Neural progenitor cell (in vitro differentiated cells): ENCODE measurements at regions not wholly inside any gene's neighbourhood (a gene's known extent, or its start where the extent isn't known, plus 50 kb on each side); places are given as distances from the start of the nearest gene placed in this dataset.

Source experiments
- DNase-seq: peaks from one replicate; pipeline ENCODE4 v3.0.0-alpha.2; 2016; ENCODE audit warnings: low spot score
- H2AFZ ChIP-seq: fragments of 200-600 bp; sonication (generic); replicated peaks from 2 replicates; pipeline ENCODE4 v1.6.1; 2016; ENCODE audit warnings: antibody characterized with exemption
- H3F3A ChIP-seq: fragments of 200-600 bp; sonication (generic); 2 replicates; pipeline ENCODE4 v1.6.1; 2016; ENCODE audit warnings: antibody characterized with exemption, low read depth
- H3K27ac ChIP-seq: fragments of 200-600 bp; sonication (generic); 2 replicates; pipeline ENCODE4 v1.5.1; 2016; ENCODE audit warnings: mild to moderate bottlenecking
- H3K27me3 ChIP-seq: fragments of 200-600 bp; sonication (generic); 2 replicates; pipeline ENCODE4 v1.6.1; 2016; ENCODE audit warnings: mild to moderate bottlenecking, moderate library complexity
- H3K36me3 ChIP-seq: fragments of 200-600 bp; sonication (generic); 2 replicates; pipeline ENCODE4 v1.5.1; 2016
- H3K4me1 ChIP-seq: fragments of 200-600 bp; sonication (generic); 2 replicates; pipeline ENCODE4 v1.6.1; 2016; ENCODE audit warnings: mixed run types
- H3K4me2 ChIP-seq: fragments of 200-600 bp; sonication (generic); 2 replicates; pipeline ENCODE4 v1.6.1; 2016
- H3K4me3 ChIP-seq: fragments of 200-600 bp; sonication (generic); 2 replicates; pipeline ENCODE4 v1.5.1; 2016
- H3K79me2 ChIP-seq: fragments of 200-600 bp; sonication (generic); 2 replicates; pipeline ENCODE4 v1.6.1; 2016; ENCODE audit warnings: low read depth
- H3K9ac ChIP-seq: fragments of 200-600 bp; sonication (generic); 2 replicates; pipeline ENCODE4 v1.6.1; 2016
- H3K9me3 ChIP-seq: fragments of 200-600 bp; sonication (generic); 2 replicates; pipeline ENCODE4 v1.5.1; 2016; ENCODE audit warnings: low read depth
- H4K20me1 ChIP-seq: fragments of 200-600 bp; sonication (generic); 2 replicates; pipeline ENCODE4 v1.6.1; 2016; ENCODE audit warnings: low read depth
- H3K27ac Mint-ChIP-seq: 3 replicates; pipeline ENCODE4 v1.8.0; 2021; ENCODE audit warnings: mixed read lengths
- H3K27me3 Mint-ChIP-seq: 2 replicates; pipeline ENCODE4 v1.8.0; 2022; ENCODE audit warnings: low read depth, mild to moderate bottlenecking, inconsistent platforms, moderate library complexity, mixed read lengths; ENCODE audit not compliant: insufficient read depth
- H3K36me3 Mint-ChIP-seq: 3 replicates; pipeline ENCODE4 v1.8.0; 2021; ENCODE audit warnings: mixed read lengths
- H3K4me1 Mint-ChIP-seq: 3 replicates; pipeline ENCODE4 v1.8.0; 2021; ENCODE audit warnings: mixed read lengths
- H3K4me3 Mint-ChIP-seq: 3 replicates; pipeline ENCODE4 v1.8.0; 2021; ENCODE audit warnings: mild to moderate bottlenecking, moderate library complexity, mixed read lengths
- H3K9me3 Mint-ChIP-seq: 3 replicates; pipeline ENCODE4 v1.8.0; 2020; ENCODE audit warnings: mixed read lengths
- EZH2 ChIP-seq: fragments of 200-600 bp; sonication (generic); IDR thresholded peaks from 2 replicates; pipeline ENCODE4 v1.6.1; 2017; ENCODE audit warnings: antibody characterized with exemption, mild to moderate bottlenecking, moderate library complexity
- EZH2phosphoT487 ChIP-seq: fragments of 200-600 bp; sonication (generic); IDR thresholded peaks from 2 replicates; pipeline ENCODE4 v1.6.1; 2017; ENCODE audit warnings: antibody characterized with exemption
- TF ChIP-seq, protein P1 (sequence below): fragments of 200-600 bp; sonication (generic); IDR thresholded peaks from 2 replicates; pipeline ENCODE4 v1.5.1; 2017; ENCODE audit warnings: antibody characterized with exemption, mild to moderate bottlenecking

DNA sequence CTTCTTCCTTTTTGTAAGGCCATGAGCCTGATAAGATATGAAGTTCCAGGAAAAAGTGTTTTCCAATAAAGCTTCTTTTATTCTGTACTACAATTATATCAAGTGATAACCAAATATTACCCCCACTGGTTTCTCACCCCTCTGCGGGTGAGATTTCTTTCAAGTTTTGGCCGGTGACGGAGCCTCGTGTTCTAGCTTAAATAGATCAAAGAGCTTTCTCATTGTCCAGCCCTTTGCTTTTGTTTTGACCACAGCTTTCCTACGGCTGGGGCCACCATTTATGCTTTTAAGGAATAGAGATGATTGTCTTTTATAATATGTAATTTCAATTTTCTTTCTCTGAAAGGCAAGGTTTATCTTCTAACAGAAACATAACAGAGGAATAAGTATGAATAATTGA lies 196.7 kb upstream of the MTPN start:
- DNase-seq, result no peak
- H3K36me3 Mint-ChIP-seq, result no peaks in the 10 kb centered on the region
- peaks cover 3% of the 10 kb centered on the region for H3K9me3 Mint-ChIP-seq
- no peaks in the 10 kb centered on the region for H3K9me3 ChIP-seq
- H3K4me1 Mint-ChIP-seq, result peaks cover 6% of the 10 kb centered on the region
- no peak overlapping the region for H3K4me3 Mint-ChIP-seq
- H3K4me1 ChIP-seq, result no peaks in the 10 kb centered on the region
- H3K36me3 ChIP-seq, result no peaks in the 10 kb centered on the region
- H2AFZ ChIP-seq, result no peak overlapping the region
- H3K4me2 ChIP-seq, result no peak overlapping the region
- no peaks in the 10 kb centered on the region for H3K79me2 ChIP-seq
- H3K27me3 Mint-ChIP-seq, result no peaks in the 10 kb centered on the region
- H3K9ac ChIP-seq, result no peak overlapping the region
- H3K27ac Mint-ChIP-seq, result no peak overlapping the region
- no peaks in the 10 kb centered on the region for H4K20me1 ChIP-seq
- no peaks in the 10 kb centered on the region for H3F3A ChIP-seq
- TF ChIP-seq EZH2 (no peak), EZH2phosphoT487 (no peak)
- TF ChIP-seq, protein P1, sequence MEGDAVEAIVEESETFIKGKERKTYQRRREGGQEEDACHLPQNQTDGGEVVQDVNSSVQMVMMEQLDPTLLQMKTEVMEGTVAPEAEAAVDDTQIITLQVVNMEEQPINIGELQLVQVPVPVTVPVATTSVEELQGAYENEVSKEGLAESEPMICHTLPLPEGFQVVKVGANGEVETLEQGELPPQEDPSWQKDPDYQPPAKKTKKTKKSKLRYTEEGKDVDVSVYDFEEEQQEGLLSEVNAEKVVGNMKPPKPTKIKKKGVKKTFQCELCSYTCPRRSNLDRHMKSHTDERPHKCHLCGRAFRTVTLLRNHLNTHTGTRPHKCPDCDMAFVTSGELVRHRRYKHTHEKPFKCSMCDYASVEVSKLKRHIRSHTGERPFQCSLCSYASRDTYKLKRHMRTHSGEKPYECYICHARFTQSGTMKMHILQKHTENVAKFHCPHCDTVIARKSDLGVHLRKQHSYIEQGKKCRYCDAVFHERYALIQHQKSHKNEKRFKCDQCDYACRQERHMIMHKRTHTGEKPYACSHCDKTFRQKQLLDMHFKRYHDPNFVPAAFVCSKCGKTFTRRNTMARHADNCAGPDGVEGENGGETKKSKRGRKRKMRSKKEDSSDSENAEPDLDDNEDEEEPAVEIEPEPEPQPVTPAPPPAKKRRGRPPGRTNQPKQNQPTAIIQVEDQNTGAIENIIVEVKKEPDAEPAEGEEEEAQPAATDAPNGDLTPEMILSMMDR, result no peak
- H3K27ac ChIP-seq, result no peak overlapping the region
- no peak overlapping the region for H3K4me3 ChIP-seq
- no peaks in the 10 kb centered on the region for H3K27me3 ChIP-seq

- no peaks in the 10 kb centered on the region for H3K79me2 ChIP-seq
- no peak overlapping the region for H2AFZ ChIP-seq
- no peak overlapping the region for H3K4me2 ChIP-seq
- Mint-ChIP-seq H3K27me3 (no peaks in the 10 kb centered on the region), H3K27ac (no peak overlapping the region), H3K9me3 (peaks cover 3% of the 10 kb centered on the region), H3K4me1 (peaks cover 8% of the 10 kb centered on the region), H3K36me3 (no peaks in the 10 kb centered on the region), H3K4me3 (no peak overlapping the region)
- no peak for TF ChIP-seq EZH2
- TF ChIP-seq, protein P1, result no peak
- TF ChIP-seq EZH2phosphoT487, result no peak
- H3K4me1 ChIP-seq, result no peaks in the 10 kb centered on the region
- no peaks in the 10 kb centered on the region for H3K9me3 ChIP-seq
- no peak overlapping the region for H3K4me3 ChIP-seq
- no peaks in the 10 kb centered on the region for H3K36me3 ChIP-seq
- no peak overlapping the region for H3K27ac ChIP-seq
- H3K9ac ChIP-seq, result no peak overlapping the region
- no peak for DNase-seq
- no peaks in the 10 kb centered on the region for H3K27me3 ChIP-seq
- no peaks in the 10 kb centered on the region for H3F3A ChIP-seq
- no peaks in the 10 kb centered on the region for H4K20me1 ChIP-seq
Observed at GRCh38 chr7:136171233-136171632, 194.1 kb upstream of the MTPN start.

- no peak overlapping the region for H3K4me2 ChIP-seq
- no peak overlapping the region for H2AFZ ChIP-seq
- H3K9ac ChIP-seq, result no peak overlapping the region
- no peak overlapping the region for H3K4me3 ChIP-seq
- Mint-ChIP-seq H3K4me3 (no peak overlapping the region), H3K27ac (no peak overlapping the region), H3K36me3 (no peaks in the 10 kb centered on the region), H3K4me1 (peaks cover 5% of the 10 kb centered on the region), H3K9me3 (peaks cover 3% of the 10 kb centered on the region), H3K27me3 (peaks cover 4% of the 10 kb centered on the region)
- H4K20me1 ChIP-seq, result no peaks in the 10 kb centered on the region
- H3K36me3 ChIP-seq, result no peaks in the 10 kb centered on the region
- H3K27ac ChIP-seq, result no peak overlapping the region
- TF ChIP-seq, protein P1, result no peak
- TF ChIP-seq EZH2 (no peak), EZH2phosphoT487 (no peak)
- H3K79me2 ChIP-seq, result no peaks in the 10 kb centered on the region
- DNase-seq, result no peak
- H3K9me3 ChIP-seq, result no peaks in the 10 kb centered on the region
- H3K27me3 ChIP-seq, result no peaks in the 10 kb centered on the region
- H3F3A ChIP-seq, result no peaks in the 10 kb centered on the region
- H3K4me1 ChIP-seq, result no peaks in the 10 kb centered on the region
Observed at GRCh38 chr7:136168821-136169220, 191.7 kb upstream of the MTPN start.
